HG02938 (cell line): ENCODE measurements at regions not wholly inside any gene's neighbourhood (a gene's known extent, or its start where the extent isn't known, plus 50 kb on each side); places are given as distances from the start of the nearest gene placed in this dataset.
"Not testable (repeated sequence)": the region's sequence is repeated elsewhere in the genome, so short reads cannot be mapped to it uniquely, and the experiment has no call there.

ENCODE experiments used
- ATAC-seq: cut with Tn5 transposase; IDR thresholded peaks from one replicate; pipeline ENCODE4 v1.9.1; 2021; ENCODE audit warnings: mild to moderate bottlenecking, moderate library complexity; ENCODE audit not compliant: unreplicated experiment

DNA sequence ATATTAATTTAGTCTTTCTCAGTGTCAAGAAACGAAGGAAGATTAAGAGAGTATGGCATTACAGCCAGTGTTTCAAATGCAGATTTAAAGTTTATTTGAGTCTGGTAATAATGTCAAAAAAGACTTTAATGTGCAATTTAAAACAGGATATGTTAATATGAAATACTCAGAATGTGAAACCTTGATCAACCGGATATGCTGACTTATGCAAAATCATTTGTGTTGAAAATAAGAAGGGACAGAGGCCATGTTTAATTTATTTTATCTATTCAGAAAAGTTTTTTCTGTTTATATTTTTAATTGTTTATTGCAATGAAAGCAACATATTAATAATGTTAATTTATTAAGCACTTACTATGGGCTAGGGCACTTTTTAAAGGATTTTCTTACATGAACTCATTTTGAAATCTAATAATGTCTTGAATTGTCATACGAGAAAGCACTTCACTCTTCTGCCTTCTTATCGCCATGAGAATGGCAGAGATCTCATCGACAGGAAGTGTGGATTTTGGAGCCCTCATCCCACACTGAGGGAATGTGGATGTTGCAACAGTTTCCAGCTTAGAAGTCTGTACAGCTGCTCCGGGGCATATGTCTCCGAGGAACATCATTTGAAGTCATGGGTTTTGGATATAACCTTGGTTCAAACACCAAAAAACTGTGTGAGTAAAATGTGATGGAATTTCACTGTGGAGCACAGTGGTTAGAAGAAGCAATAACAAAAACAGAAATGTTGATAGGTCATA, 1410.4 kb downstream of the EPHA7 start:
- ATAC-seq = no peak

DNA sequence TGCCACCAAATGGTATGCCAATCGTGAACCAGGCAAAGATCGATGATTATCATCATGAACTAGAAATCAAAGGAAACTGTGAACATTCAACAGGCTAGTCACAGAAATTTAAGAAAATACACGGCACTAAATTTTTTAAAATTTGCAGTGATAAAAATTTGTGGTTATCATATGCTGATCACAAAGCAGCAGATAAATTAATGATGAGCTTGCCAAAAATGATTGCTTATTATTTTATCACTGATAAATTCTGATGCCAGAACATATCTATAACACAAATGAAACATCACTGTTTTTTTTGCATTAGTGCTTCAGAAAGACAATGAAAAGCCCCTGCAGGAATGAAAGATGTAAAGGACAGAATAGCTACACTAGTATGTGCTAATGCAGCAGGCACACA, 1413.2 kb upstream of the MAP3K7 start:
- no peak for ATAC-seq

DNA sequence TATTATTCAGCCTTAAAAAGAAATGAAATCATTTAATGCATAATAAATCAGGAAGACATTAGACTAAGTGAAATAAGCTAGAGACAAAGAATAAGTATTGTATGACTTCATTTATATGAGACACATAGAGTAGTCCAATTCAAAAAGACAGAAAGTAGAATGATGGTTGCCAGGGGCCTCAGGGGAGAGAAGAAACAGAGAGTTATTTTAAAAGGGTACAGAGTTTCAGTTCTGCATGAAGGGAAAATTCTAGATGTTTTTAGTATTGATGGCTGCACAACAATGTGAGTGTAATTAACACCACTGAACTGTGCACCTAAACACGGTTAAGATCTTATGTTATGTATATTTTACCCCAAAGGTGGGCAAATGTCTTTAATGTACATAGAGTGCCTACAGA, 1407.9 kb upstream of the MAP3K7 start:
- ATAC-seq = no peak

DNA sequence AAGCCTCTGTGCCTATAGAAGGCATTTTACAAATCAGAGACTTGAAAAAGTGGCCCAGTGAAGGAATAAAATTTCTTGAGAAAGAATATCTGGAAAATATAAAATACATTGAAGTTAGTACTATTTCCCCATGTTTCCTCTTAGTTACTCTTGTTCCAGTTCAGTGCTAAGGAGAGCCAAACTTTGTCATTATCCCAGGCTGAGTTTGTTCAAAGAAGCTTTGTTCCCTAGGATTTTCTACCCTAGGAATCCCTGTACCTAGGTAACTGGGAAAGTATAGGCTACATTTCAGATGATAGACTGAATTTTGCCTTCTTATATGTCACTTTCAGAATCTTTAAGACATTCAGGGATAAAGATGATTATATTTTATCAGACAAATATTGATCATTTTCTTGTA, 1395.7 kb upstream of the MAP3K7 start:
- ATAC-seq = no peak

DNA sequence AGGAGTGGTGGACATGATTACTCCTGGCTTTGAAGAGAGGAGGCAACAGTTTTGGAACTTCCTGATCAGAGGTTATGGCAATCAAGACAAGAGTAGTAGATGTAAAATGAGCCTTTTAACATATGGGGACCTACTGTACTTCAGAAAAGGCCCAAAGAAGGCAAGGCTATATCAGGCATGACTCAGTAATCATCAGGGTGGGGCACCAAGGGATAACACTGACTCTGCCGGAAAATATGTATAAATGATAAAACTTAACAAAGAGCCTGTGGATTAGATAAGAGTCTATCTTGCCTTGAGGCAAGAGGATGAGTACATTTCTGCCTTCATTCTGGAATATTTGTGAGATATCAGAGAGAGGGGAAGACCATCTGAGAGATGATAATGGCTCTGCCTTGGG, 1389.9 kb upstream of the MAP3K7 start:
- ATAC-seq = no peak

DNA sequence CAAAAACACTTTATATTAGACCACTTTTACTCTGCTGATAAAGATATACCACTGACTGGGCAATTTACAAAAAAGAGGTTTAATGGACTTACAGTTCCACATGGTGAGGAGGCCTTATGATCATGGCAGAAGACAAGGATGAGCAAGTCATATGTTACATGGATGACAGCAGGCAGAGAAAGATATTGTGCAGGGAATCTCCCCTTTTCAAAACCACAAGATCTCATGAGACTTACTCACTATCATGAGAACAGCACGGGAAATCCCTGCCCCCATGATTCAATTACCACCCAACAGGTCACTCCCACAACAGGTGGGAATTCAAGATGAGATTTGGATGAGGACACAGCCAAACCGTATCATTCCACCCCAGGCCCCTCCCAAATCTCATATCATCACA, 1383.8 kb upstream of the MAP3K7 start:
- no peak for ATAC-seq

DNA sequence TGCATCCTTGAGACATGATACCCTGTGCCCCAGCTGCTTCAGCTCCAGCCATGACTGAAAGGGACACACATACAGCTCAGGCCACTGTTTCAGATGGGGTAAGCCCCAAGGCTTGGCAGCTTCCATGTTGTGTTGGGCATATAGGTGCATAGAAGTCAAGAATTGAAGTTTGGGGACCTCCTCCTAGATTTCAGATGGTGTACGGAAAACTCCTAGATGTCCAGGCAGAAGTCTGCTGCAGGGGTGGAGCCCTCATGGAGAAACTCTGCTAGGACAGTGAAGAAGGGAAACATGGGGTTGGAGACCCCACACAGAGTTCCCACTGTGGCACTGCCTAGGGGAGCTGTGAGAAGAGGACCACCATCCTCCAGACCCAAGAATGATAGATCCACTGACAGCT, 1379.0 kb upstream of the MAP3K7 start:
- no peak for ATAC-seq

DNA sequence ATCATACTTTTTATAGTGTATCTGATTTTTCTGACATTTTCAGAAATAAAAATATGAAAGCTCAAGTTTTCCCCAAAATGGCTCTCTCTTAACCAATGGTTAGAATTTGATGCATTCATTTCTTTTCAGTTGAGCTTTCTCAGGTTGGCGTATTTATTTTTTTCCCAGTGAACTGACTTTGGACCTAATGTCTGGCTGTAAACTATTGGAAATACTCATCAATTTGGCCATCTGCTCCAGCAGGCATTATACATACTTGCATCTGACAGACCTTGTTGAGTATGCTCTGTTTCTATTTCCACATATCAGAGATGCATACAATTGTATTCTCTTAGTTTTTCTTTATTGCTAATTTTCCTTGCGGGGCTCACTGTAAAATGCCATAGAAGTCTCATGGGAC, 1374.8 kb upstream of the MAP3K7 start:
- no peak for ATAC-seq

DNA sequence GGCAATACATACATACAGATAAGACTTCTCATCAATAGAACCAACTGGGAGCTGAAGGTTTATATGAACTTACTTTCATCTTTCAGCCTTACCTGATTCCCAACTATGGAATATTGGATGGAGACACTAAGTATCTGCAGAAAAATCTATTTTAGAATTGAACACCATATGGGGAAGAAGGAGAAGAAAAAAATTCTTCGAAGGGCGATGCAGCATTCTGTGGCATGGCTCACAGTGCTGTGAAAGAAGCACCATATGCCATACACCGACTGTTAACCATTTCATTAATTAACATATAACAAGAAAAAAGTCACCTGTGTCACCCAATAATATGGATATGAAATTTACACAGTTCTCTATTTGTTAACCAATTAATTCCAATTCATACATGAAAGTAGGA, 1374.4 kb upstream of the MAP3K7 start:
- ATAC-seq = no peak

DNA sequence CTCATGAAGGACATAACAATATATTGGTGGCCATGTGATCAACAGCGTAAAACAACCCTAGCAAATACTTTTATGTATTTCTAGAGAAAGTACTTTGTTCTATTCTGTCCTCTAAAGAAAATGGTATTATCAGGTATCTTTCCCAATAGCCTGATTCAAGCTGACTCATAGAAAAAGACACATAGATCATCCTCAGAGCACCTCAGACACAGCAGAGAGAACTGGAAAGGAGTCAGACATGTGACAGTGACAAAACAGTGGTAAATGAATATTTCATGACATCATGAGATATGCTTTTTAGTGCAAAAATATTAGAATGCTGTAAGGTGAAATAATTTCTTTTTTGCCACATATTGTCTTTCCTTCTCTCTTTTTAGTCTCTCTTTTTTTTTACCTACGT, 1355.0 kb upstream of the MAP3K7 start:
- no peak for ATAC-seq

DNA sequence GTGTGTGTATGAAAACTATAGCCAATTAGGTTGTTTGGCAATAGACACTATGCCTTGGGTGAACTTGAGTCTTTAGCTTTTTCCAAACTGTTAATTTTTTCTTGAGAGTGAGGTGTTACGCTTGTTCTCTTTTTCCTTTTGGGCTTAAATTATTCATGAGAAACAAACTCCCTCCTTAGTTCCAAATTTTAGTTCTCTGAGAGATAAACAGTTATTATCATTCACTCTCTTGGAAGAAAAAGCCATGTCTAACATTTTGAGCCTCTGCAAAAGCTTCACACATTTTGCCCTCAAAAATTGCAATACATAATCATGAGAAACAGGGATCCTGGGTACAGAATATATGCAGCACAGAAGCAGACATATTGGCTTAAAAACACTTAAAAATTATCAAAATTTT, 1353.9 kb upstream of the MAP3K7 start:
- no peak for ATAC-seq

DNA sequence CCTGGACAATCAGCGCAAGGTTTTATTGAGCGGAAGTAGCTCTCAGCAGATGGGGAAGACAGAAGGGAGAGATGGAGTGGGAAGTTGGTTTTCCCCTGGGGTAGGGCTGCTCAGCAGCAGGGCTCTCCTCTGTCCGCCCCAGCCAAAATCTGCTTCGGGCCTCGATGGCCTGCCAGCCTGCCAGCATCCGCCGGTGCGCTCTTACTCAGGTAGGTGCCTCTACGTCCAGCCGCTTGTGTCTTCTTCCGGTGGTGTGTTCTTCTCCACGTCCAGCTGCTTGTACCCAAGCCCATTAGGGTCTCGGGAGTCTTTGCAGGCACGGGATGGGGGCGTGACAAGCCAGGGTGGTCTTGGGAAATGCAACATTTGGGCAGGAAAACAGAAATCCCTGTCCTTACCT, 1340.0 kb upstream of the MAP3K7 start:
- no peak for ATAC-seq

DNA sequence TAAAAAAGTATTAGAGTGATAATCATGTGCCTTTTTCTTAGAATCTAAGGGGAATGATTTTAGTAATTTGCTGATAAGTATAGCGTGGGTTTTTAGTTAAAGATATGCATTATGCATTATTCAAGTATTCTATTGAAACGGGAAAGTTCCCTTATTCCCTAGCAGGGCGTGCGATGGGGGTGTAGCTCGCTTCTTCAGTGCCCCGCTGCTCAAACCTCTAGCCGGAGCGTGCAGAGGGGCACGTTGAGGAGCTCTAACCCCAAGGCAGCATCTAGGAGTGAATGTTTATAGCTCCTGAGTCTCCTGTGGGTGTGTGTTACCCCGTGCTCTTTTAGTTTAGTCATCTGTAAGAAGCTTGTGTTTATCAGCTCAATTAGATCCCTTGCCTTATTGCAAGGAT, 1339.5 kb upstream of the MAP3K7 start:
- no peak for ATAC-seq

DNA sequence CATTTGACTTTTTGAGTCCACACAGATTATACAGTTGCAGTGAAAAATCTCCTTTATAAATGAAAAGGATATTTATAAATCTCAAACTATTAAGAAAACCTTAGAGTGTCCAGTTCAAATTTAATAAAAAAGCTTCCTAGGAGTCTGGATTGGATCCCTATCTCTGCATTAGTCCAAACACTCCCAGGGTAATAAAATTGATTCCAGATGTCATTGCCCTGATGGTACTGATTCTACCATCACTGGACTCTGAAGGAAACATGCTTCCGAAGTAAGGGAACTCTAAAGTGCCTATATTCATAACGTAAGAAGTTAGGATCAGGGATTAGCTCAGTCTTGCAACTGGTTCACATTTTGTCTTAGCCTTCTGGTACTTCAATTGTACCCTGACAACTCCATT, 1325.1 kb upstream of the MAP3K7 start:
- no peak for ATAC-seq

DNA sequence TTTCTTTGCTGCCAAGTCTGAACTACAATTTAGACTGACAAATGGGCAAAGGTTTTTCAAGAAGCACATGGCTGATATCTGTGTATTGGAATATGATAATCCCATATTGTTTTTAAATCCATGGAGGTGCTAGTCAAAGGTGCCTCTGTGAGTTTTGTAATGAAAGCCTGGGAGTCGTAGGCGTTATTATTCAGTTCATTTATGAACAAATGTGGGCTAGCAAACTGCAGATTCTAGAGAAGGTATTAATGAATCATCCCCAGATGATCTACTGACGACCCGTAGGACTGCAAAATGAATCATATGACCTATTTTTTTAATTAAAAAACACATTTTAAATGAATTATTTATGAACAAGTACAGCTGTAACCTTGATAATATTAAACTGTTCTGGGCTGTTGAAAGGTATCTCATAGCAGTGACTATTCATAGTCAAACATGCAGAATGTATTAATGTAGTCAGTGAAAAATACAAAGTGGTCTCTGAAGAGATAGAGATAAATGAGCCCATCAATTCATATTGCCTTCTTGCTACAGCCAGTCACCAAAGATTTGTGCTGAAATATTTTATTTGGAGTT, 1317.8 kb upstream of the MAP3K7 start:
- ATAC-seq = no peak

DNA sequence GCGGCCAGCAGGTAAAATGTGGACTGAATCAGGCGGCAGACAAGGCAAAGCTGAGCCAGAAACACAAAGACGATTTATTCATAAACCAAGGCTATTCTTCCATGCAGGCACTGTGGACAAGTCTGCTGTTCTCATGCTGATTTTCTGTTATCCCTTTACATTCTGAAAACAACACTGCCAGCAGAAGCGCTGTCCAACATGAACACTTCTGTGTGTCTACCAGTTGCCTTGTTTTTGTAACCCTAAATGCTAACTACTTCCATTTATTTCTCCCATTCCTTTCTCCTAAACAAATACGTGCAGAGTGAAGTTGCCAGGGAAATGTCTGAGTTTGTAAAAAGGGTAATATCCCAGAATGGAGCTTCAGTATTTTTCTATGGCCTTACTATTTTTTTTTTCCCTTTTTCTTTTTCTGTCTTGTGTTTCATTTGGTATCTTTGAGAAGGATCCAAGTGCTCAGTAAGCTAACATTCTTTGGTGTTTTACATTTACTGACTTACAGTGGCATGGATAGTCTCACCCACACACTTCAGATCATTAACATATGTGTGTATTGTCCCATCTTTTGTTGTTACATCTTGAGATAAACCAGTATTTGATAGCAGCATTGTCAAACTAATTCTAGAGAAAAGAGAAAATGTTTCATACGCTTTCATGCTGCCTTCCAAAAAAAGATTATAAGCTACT, 1308.9 kb upstream of the MAP3K7 start:
- ATAC-seq = no peak

DNA sequence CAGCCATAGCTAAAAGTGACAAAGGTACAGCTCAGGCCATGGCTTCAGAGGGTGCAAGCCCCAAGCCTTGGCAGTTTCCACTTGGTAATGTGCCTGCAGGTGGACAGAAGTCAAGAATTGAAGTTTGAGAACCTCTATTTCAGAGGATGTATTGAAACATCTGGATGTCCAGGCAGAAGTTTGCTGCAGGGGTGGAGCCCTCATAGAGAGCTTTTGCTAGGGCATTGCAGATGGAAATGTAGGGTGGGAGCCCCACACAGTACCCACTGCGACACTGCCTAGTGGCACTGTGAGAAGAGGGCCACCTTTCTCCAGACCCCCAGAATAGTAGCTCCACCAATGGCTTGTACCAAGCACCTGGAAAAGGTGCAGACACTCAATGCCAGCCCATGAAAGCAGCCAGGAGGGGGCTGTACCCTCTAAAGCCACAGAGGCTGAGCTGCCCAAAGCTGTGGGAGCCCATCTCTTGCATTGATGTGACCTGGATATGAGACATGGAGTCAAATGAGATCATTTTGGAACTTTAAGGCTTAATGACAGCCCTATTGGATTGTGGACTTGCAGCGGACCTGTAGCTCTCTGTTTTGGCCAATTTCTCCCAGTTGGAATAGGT, 1299.4 kb upstream of the MAP3K7 start:
- ATAC-seq = no peak

DNA sequence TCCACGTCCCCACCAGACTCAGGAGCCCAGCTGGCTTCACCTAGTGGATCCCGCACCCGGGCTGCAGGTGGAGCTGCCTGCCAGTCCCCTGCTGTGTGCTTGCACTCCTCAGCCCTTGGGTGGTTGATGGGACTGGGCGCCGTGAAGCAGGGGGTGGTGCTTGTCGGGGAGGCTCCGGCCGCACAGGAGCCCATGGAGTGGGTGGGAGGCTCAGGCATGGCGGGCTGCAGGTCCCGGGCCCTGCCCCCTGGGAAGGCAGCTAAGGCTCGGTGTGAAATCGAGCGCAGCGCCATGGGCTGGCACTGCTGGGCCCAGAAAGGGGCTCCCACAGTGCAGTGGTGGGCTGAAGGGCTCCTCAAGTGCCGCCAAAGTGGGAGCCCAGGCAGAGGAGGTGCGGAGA, 1294.9 kb upstream of the MAP3K7 start:
- not testable (repeated sequence) for ATAC-seq

DNA sequence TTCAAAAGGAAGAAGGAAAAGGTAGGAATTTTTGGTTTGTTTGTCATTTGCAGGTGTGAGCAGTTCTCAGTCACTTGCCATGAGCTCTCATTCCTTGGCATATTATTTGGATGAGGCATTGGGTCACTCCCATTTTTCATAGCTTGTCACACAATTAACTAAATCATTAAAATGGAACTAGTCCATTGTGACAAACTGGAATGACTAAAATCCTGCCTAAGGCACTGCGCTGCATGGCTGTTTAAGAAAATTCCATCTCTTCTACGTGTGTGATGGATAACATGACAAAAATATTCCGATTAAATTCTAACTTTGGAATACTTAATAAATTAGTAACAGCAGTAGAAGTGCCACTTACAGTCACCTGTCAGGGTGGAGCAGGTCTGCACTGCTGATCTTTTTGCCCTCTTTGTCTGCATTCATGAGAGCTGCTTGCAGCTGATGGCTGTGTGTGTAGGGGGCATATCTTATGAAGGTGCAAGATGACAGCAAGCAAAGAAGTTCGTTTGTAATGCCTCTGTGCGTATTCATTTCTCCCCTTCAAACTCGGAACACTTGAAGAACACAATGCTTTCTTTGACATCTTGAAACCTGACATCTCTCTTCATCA, 1292.6 kb upstream of the MAP3K7 start:
- ATAC-seq = no peak

DNA sequence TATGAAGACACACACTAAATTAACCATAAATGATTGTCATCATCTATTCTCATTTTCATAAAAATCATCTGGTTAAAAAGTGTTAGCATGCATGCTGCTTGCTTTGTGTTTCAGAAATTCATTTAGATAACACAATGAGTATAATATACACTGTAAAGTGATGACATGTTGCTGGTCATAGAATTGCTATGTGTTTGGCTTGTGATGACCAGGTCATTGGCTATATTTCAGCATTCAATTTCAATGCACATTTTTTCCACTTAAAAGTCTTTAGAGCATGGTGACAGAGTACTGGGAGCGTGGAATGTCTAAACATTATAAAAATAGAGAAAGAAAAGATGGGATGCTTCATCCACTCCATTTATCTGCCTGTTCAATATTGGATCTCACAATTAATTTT, 1291.1 kb upstream of the MAP3K7 start:
- ATAC-seq = no peak

DNA sequence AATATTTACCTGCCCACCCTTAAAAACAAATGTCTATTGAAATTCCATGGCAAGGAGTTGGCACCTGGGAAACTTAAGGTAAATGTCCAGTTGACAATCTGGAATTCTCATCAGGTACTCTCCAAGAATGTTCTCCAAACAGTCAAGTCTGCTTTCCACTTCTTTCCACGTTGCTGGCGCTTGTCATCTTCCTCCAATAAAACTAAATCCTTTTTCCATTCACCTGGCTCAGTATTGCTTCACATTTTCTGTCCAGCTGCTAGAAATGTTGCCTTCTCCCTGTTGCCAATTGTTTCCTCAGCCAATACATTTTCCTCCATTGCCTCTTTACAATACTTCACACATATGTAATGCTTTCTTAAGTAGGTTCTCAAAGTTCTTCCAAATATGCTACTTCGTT, 1288.1 kb upstream of the MAP3K7 start:
- no peak for ATAC-seq
